DMS153 treated with DMSO at 0.1 percent for 48 hours (cell line): ENCODE measurements at regions not wholly inside any gene's neighbourhood (a gene's known extent, or its start where the extent isn't known, plus 50 kb on each side); places are given as distances from the start of the nearest gene placed in this dataset.
"Not testable (repeated sequence)": the region's sequence is repeated elsewhere in the genome, so short reads cannot be mapped to it uniquely, and the experiment has no call there.

ENCODE experiments used
- DNase-seq: peaks from one replicate; lab custom pipeline; 2025; ENCODE audit not compliant: unreplicated experiment; lab: John Stamatoyannopoulos, UW

DNA sequence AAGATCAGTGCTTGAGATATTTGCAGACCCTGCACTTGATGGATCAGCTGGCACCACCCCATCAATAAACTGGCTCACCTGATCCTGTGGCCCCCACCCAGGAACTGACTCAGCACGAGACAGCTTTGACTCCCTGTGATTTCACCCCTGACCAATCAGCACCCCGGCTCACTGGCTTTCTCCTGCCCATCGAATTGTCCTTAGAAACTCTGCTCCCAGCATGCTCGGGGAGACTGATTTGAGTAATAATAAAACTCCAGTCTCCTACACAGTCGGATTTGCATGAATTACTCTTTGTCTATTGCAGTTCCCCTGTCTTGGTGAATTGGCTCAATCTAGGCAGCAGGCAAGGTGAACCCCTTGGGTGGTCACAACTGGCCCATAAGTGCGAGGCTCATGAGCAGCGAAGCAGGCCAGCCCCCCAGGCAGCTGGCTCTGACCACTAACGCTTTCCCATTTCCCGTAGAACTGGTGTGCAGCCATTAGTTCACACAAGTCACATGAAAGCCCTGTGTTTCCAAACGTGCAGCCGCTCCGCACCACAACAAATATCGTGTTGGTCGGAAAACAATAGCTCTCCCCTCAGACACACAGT, 79.6 kb downstream of the RSPH3 start:
- no peak for DNase-seq

DNA sequence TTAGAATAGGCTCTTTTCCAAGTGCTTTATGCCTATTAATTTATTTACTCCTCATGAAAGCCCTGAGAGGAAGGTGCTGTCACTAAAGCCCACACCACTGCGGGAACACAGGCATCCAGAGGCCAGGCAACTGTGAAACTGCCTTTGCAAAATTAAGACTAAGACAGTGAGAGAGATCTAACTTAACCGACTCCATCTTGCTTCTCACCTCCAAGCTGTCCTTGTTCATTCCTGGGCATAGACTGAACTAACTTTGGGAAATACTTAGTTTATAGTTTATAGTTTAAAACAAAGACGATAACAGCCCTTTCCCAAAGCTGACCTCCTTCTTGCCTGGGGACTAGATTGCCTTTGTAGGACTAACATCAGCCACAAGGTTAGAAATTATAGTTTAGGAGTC, 80.1 kb downstream of the RSPH3 start:
- DNase-seq: no peak

DNA sequence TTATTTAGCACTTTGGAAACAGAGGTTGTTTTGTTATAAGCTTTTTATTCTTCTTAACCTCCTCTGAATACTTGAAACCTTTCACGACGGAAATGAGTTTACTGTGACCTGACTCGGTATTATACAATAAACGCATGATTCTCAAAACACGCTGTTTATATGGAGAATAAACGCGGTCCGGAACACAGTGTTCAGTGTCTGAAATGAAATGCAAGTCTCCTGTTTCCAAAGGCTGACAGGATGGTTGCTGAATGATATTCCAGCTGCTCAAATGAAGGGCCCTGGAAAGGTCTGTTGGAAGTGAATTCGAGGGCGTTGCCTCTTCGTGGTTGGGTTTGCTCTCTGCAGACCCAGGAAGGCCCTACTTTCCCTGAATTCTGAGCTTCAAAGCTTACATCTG, 83.4 kb downstream of the RSPH3 start:
- no peak for DNase-seq

DNA sequence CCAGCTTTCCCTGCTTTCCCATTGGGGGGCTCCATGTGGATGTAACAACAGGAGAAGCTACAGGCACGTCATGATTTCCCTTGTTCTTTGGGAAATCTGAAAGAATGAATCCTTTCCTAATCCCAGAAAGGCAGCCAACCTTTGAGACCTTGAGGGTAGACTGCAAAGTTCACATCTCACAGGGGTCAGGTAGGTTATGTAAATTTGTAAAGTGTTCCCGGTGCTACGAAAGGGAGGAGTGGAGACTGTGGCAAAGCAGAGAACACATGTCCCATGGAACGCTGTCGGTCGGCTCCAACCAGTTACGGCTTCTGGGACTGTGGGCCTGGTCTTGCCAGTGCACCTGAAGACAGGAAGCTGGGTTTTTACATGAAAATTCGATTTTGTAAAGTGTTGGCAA, 85.1 kb downstream of the RSPH3 start:
- no peak for DNase-seq

DNA sequence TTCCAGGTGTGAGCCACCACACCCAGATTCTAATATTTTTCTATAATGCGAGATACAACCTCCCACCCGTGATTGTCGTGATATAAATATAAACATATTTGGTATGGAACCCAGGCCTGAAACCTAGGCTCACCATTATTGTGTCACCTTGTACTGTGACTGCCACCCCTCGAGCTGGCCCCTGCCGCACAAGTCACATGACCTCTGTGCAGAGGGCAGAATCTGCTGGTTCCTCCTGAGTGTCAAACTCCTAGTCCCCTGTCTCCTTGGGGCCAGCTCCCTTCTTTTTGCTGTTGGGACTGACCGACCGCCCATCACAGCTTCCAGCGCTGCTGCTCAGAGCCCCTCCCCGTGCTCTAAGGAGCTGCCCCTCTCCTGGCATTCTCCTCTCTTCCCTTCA, 86.4 kb downstream of the RSPH3 start:
- DNase-seq: no peak

DNA sequence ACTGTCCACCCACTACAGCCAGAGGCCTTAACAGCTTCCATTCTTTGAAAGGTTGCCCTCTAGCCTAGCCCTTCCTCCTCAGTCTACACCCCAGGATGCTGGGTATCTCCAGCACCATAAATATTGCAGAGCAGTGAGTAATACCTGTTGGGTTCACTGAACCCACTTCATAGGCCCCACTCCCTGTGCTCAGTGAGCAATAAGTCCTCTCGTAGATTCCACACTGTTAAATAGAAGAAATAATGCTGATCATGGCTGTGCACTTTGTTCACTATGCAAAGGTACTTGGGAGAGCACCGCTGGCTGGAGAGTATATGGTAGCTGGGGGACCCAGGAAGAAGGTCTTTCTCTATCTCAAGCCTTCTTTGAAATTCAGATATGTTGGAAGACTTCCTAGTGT, 87.3 kb downstream of the RSPH3 start:
- no peak for DNase-seq

DNA sequence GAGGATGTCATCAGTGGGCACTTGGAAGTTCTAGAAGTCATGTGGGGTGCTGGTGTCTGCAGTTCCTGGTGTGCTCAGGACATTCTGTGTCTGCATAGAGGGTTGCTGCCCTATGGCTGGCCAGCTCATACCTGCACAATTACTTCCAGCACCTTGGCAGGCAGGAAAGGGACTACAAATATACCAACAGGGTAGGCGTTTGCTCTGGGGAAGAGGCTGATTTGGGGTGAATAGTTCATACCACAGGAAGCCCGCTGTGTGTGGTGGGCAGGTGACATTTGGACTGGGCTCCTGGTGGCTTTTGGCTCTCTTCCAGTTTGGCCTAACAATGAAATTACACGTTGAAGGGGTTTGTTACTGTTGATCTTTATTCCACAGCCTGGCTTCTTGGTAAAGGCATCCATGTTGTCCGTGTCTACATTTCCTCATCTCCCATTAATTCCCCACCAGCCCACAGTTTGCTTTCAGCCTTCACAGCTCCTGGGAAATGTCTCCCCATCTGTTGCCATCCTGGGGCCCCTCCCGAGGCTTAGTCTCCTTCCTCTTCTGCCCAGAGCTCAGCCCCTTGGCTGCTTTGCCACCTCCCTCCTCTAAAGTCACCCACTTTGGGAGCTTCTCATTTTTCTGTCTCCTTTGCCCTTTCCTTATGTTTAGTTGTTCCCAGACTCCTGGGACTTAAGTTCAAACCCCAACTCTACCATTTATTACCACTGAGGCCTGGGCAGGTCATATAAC, 88.1 kb downstream of the RSPH3 start:
- DNase-seq: no peak

DNA sequence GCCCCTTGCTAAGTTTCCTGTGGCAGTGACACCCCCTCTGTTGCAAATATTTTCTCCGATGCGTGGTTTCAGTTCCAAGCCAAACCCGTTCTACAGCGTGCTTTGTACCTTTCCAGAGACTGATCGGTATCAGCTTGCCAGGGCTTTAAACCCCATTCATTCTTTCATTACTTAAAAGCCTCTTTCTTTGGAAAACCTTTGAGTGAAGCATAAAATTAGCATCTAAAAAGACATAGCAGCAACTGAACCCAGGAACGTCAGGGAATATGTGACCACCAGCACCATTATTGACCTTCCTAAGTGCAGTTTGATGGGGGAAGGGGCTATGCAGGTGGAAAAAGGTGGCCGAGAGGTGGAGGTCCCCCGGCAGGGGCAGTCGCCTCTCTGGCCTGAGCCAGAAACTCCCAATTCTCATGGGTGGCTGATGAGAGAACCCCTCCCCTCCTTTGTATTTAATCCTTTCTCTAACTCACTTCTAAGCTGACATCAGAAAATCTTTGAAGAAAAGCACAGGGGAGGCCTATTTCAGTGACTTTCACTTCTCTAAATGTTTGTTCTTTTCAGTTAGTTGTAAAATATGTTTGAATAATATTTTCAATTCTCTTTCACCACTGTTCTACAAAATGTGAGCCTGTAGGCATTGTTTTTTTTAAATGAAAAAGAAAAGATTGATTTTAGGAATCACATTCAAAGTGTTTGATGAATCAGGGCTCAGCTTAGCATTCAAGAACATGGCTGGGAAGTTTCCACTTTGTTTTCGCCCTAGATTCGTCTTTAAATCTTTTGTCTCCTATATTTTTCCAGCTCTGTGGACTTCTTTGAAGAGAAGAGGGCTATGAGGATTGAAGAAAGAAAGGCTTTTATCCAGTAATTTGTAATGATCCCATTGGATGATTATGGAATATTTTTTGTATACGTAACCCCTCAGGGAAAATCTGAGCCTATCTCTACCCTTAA, 89.2 kb downstream of the RSPH3 start:
- DNase-seq: no peak

DNA sequence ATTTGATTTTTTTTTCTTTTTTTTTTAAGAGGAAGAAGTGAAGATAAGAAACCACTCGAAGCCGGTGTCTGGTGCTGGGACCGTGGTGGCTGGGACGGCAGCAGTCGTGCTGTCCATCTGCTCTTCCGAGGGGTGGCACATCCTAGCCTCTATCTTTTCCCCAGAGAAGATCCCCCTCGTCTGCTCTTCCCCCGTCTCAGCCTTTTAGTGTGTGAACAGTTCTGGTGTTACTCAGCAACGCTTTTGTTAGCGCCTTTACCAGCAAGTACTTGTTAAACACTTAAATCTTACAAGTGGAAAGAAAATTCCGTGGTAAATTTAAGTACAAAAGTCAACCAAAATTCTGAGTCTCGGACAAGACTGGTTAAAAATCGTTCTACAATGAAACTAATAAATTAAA, 90.1 kb downstream of the RSPH3 start:
- DNase-seq: no peak

DNA sequence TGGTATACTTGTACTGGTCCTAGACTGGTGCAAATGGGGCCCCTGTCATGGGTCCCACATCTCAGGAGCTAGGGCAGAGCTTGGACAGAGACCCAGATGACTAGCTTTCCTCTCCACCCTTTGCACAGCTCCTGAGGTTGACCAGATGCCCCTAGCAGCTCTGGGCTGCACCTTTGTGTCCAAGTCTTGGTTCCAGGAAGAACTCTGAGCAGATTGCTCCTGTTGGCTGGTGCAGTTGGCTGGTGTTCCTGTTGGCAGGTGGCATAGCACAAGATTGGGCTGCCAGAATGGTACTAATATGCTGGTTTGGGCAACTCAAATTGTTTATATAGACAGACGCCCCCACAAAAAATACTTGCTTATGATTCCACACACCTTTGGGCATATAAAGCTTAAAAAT, 89.4 kb upstream of the EZR start:
- no peak for DNase-seq

DNA sequence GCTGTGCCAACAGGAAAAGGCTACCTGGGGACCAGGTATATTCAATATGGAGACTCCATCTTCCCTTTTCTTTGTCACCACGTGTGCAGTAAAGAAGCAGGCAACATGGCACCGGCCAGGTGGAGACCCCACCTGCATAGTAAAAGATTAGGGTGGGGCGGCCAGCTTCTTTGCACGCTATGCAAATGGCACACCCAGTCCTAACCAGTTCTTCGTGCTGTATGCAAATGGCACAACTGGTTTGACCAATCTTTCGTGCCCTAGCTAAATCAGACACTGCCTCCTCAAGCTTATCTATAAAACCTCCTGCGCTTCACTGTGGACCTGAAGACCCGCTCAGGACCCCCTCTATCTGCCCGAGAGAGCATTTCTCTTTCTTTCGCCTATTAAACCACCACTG, 88.8 kb upstream of the EZR start:
- no peak for DNase-seq

DNA sequence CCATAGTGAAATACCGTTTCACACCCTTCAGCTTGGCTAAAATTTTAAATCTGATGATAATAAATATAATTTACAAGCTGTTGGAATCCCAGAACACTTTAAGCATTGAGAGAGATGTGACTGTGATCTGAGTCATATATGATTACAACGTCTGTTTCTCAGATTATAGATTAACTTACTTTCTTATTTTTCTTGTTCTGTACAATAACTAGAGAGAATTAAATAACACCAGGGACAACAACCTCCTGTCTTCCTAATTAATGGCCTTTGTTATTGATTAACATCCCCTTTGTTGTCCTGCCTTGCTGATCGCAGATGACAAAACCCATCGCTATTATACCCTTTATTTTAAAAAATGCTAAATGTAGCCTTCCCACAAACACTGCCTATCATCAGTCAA, 87.8 kb upstream of the EZR start:
- no peak for DNase-seq

DNA sequence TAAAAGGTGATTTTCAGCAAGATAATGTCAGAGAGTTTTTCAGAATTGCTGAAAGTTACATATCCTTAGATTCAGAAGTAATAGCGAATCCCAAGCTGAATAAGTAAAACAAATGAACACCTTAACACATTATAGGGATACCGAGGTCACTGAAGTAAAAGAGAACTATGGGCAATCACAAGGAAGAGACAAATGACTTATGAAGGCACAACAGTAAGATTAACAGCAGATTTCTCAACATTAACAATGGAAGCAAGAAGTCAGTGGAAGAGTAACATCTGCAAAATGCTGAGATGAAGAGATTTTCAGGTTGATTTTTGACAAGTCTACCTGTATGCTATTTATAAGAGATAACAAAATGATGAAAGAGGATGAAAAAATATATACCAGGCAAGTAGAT, 86.1 kb upstream of the EZR start:
- no peak for DNase-seq

DNA sequence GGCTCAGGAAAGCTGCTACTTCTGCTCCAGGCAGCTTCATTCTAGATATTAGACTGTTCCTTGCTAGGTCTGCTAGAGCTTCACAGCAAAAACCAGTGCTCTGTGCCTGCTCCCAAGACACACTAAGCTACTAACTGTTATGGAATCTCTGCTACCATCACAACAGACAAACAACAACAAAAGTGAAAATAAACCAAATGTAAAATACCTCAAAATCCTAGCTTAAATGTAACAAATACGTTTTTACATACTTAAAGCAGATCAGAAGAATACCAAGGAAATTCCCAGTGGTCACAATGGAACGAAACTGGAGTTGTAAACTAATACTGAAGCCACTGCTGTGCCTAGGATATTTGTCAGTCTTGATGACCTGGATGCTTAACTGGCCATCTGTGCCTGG, 84.6 kb upstream of the EZR start:
- no peak for DNase-seq

DNA sequence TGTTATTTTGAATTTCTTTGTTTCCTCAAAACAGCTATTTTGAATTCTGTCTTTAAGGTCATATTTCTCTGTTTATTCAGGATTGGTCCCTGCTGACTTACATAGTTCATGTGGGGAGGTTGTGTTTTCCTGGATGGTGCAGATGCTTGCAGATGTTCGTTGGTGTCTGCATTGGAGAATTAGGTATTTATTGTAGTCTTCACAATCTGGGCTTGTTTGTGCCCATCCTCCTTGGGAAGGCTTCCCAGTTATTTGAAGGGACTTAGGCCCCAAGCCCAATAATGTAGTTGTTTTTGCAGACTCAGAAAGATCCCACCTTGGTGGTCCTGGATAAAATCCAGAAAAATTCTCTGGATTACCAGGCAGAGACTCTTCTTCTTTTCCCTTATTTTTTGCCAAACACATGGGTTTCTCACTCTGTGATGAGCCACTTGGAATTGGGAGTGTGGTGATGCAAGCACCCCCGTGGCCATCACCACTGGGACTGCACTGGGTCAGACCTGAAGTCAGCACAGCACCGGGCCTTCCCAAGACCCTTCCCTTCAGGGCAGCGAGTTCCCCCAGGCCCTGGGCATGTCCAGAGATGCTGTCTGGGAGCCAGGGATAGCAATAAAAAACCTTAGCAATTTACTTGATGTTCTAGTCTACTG, 81.6 kb upstream of the EZR start:
- DNase-seq: no peak

DNA sequence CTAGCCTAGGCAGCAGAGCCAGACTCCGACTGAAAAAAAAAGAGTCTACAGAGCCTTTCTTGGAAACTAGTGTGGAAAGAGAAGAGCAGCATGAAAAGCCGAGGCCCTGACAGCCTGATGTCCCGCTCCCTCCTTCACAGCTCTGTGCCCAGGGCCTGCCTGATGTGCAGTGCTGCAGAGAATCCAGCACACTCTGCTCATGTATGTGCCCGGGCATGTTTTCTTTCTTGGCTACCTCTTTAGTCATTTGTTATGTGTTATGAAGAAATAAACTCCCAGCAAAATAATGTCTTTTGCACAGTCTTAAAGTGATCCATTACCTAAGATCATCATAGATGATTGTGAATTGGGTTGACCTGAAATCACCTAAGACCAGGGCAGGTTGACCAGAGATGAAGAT, 78.1 kb upstream of the EZR start:
- no peak for DNase-seq

DNA sequence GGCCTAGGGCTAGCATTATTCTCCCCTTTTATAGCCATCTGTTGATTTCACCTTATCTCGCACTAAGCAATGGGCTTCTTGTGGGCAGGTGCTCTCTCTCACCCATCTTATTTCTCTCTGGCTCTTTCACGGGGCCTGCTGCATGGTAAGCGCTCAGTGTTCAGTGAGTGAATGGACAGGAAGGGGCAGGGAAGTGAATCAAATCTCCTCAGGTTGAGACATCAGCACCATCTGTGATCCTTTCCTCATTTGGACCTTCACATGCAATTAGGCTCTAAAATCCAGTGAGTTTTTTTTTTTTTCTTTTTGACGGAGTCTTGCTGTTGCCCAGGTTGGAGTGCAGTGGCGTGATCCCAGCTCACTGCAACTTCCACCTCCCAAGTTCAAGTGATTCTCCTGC, 76.5 kb upstream of the EZR start:
- DNase-seq: no peak

DNA sequence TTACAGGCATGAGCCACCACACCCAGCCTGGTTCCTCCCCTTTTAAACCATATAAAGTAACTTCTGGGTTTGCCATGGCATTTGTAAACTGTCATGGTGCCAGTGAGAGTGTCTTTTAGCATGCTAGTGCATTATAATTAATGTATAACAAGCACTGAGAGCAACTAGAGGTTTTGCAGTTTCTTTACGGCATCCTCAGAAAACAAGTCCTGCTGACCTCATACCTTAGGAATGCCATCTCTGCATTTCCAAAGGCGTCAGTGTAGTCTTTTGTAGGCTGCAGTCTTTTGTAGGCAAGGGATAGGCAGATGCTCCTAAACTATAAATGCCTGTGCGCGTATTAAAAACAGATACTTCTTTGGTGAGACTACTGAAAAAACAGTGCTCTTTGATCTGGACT, 75.0 kb upstream of the EZR start:
- DNase-seq: no peak

DNA sequence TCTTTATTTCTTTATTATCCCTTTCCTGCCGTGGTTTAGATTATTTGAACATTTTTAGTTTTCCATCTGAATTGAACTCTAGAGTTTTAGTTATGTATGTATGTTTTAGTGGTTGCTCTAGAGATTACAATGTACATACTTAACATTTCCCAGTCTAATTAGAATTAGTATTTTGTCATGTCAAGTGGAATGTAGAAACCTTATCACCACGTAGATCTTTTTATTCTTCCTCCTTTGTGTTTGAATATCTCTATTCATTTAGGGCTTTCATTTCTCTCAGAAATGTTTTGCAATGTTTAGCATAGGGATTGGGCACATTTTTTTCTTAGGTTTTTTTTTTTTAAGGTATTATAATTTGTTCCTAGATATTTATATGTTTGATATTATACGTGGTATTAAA, 73.1 kb upstream of the EZR start:
- DNase-seq: no peak

DNA sequence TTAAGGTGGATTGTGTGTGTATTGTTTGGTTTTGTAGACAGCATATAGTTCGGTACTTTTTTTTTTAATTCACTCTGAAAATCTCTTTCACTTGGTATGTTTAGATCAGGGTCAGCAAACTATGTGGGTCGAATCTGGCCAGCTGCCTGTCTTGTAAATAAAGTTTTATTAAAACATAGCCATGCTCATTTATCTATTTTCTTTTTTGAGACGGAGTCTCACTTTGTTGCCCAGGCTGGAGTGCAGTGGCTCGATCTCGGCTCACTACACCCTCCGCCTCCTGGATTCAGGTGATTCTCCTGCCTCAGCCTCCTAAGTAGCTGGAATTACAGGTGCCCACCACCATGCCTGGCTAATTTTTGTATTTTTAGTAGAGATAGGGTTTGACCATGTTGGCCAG, 72.4 kb upstream of the EZR start:
- DNase-seq: not testable (repeated sequence)

DNA sequence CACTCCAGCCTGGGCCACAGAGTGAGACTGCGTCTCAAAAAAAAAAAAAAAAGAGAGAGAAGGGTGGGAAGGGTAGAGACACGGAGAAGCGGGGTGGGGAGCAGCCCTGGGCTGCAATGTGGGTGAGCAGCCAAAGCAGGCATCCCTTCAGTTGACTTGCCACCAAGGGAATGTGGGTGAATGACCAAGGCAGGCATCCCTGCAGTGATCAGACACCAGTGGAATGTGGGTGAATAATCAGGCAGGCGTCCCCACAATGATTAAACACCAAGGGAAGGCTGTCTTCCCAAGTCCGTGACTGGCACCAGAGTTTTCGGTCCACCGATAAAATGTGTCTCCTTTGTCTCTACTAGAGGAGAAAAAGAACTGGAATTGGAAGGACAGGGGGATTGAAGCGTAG, 69.0 kb upstream of the EZR start:
- not testable (repeated sequence) for DNase-seq
